IPS DF 4.7 (cell line): ENCODE measurements at regions not wholly inside any gene's neighbourhood (a gene's known extent, or its start where the extent isn't known, plus 50 kb on each side); places are given as distances from the start of the nearest gene placed in this dataset.
"Not testable (repeated sequence)": the region's sequence is repeated elsewhere in the genome, so short reads cannot be mapped to it uniquely, and the experiment has no call there.

Experiments
- DNase-seq: peaks from one replicate; pipeline ENCODE4 v3.0.0-alpha.2; 2013; ENCODE audit warnings: low spot score; ENCODE audit errors: extremely low read depth

GRCh38 chr2:187075199-187075635, 226.2 kb upstream of the ZSWIM2 start:
- no peak for DNase-seq

DNA sequence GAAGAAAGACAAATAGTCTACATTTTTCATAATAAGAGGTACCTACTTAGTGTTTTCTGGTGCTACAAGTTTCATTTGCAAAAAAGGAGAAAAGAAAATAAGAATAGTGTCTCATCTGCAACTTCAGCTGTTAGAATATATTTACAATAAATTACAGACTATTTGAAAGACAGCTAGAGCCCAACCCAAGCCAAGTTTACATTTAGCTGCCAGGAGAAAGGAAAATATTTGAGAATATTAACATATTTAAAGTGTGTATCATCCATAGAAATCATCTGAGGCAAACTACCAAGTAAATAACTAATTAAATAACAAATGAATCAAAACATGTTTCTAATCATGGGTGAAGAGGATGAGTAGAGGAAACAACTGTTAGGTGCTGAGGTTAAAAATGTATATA, 209.2 kb upstream of the ZSWIM2 start:
- DNase-seq: no peak

- DNase-seq: no peak
Observed at GRCh38 chr2:187057466-187057865, 208.5 kb upstream of the ZSWIM2 start.

DNA sequence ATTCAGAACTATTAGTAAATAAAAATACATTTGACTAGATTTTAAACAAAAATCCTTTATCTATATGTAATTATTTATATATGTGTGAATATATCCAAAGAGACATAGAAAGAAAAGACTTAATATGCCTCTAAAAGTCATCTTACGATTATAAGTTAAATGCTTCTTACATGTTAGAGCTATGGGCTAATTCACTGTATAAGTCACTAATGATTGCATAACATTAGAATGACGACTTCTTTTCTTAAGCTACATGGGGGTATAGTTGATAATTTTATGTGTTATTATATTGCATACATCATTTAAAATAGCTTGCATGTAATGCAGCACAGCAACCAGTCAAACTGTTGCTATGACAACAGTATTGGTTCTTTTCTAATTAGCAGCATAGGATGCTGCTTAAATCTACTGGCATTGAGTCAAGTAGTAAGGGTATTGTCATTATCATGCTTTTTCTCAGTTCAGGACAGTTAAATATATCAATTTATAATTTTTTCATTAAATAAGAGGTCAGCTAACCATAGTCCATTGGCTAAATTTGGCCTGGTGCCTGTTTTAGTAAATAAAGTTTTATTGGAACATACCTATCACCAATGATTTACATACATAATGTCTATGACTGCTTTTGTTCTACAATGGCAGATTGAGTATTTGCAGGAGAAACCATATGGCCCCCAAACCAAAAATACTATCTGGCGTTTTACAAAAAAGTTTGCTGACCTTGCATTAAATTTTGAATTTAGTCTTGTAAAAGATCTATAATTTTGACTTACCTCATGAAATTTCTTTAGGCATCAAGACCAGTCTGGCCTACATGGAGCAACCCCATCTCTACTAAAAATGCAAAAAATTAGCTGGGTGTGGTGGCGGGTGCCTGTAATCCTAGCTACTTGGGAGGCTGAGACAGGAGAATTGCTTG, 207.7 kb upstream of the ZSWIM2 start:
- no peak for DNase-seq

- DNase-seq: no peak
Observed at GRCh38 chr2:187055463-187055862, 206.5 kb upstream of the ZSWIM2 start.

- DNase-seq: no peak
Observed at GRCh38 chr2:187054501-187055319, 205.7 kb upstream of the ZSWIM2 start.

DNA sequence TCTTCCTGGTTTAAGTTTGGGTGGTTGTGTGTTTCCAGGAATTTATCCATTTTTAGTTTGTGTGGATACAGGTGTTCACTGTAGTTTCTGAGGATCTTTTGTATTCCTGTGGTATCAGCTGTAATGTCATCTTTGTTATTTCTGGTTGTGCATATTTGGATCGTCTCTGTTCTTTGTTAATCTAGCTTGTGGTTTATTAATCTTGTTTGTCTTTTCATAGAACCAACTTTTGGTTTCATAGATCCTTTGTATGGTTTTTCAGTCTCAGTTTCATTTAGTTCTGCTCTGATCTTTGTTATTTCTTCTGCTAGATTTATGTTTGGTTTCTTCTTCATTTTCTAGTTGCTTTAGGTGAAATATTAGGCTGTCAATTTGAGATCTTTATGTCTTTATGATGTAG, 202.4 kb upstream of the ZSWIM2 start:
- no peak for DNase-seq

DNA sequence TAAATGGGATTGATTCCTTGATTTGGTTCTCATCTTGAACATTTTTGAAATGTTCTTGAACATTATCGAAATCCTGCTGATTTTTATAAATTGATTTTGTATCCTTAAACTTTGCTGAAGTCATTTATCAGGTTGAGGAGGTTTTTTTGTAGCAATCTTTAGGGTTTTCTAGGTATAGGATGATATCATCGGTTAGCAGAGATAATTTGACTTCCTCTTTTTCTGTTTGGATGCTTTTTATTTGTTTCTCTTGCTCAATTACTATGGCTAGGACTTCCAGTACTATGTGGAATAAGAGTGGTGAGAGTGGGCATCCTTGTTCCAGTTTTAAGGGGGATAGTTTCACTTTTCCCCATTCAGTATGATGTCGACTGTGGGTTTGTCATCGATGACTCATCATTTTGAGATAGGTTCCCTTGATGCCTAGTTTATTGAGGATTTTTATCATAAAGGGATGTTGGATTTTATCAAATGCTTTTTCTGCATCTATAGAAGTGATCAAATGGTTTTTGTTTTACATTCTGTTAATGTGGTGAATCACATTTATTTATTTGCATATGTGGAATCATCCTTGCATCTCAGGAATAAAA, 201.5 kb upstream of the ZSWIM2 start:
- DNase-seq: no peak

- no peak for DNase-seq
Observed at GRCh38 chr2:187037310-187037709, 188.3 kb upstream of the ZSWIM2 start.

DNA sequence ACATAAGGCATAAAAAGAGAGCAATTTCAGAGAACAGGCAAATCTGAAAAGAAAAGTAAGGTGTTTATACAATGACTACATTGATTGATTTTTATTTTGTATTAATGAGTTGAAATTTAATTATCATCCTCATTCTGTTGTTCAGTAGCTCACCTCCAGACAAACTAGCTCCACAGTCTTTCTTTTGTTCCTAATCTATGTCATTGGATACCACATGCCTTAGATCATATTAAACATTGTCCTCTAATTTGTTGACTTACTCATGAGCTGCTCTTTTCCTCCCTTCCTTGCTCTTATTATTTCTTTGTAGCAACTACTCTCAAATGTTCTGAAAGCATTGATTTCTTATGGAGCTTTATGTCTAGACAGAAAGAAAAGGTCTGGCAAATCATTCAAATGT, 185.5 kb upstream of the ZSWIM2 start:
- DNase-seq: no peak

- no peak for DNase-seq
Observed at GRCh38 chr2:187024739-187025138, 175.8 kb upstream of the ZSWIM2 start.

- not testable (repeated sequence) for DNase-seq
Observed at GRCh38 chr2:187023996-187024395, 175.0 kb upstream of the ZSWIM2 start.

DNA sequence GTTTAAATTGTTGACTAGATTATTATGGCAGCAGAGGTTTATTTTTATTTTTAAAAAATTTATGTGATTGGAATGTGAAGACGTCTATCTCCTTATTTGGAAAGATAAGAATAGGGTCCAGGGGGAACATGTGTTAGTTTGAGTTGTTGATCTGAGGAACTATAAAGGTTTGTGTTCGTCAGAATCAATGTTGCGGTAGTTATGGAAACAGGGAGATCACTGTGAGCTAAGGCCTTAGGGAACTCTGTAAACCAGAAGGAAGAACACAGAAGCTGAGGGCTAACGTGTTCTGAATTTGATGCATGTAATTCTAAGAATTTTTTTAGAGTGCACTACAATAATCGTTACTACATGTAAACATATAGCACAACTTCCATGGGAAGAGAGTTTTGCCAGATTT, 168.5 kb upstream of the ZSWIM2 start:
- no peak for DNase-seq

DNA sequence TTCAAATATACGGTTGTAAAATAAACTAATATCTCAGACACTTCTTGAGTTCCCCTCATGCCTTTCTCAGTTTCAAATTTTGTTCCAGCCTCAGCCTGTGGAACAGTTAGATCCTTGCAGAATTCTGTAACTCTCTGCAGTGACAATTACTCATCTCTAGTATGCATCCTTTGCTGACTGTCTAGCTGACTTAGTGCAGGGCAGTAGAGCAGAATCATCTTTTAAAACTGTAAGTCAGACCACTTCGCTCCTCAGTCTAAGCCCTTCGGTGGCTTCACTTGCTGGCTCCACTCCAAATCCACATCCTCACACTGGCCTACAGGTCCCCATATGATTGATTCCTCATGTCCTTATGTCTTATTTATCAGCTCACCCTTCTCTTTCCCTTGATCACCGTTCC, 164.1 kb upstream of the ZSWIM2 start:
- no peak for DNase-seq

DNA sequence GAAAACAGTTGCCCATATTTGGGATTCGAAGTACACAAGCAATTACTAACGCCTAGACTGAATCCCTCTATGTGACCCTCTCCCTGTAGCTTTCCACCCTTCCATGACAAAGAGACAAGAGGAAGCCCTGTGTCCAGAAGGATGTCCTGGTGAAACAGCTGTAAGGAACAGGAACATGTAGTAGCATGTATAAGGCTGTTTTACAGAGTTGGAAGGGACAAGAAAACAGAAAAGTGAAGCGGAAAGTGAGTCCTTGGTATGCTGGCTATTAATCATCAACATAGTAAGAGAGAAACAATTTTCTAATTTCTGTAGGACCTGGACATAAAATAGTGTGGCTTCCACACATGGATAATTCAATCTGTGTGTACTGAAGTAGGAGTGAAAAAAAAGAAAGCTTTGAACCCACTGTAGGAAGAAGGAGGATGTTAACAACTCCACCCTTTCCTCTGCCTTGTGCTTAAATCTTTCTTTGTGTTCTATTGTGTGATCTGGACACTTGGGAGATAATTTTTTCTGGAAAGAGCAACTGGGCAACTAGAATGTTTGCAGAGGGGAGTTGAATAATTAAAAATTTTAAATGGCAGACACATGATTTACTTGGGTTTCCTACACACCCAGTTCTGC, 162.3 kb upstream of the ZSWIM2 start:
- DNase-seq: no peak

DNA sequence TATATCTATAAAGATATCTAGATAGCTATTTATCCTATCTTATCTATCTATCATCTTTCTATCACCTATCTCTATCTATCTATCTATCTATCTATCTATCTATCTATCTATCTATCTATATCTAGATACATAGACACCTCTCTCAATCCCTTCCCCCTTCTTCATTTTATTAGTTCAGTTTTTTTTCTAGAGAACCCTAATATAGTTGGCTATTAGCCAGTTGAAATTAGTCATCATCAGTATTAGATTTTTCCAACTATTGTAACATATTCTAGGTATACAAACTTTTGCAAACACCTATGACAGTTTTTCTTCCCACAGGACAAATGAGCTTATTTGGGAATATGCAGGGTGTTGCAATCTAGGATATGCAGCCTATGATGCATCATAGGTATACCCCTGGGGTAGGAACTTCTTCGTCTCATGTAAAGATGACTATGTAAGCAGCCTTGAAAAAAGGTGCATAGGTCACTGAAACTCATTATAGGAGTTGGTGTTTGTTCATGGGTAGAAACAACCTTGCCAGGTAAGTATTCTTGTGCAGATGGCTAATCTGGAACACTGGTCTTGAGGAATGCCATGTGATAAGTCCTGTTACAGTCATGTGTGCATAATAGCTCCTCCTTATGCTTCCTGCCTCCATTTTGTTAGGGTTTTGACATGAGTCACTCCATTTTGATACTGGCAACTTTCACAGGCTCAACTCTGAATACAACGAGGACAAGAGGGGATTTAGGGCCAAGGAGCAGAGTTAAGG, 160.7 kb upstream of the ZSWIM2 start:
- no peak for DNase-seq

DNA sequence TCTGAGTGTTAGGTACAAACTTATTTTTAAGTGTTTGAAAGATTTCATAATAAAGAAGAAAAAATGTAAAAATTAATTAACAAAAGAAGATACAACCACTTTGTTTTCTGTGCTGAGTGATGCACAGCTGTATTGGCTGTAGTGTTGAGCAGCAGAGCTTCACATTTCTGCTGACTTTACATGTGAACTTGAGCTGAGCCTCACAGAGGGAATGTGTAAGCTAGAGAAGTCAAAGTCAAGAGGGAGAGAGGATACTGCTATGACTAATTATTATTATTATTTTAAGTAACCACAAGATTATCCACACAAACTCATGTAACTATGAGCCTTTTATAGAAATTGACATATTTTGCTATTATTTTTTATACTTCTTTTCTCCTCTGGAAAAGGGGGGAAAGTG, 159.1 kb upstream of the ZSWIM2 start:
- no peak for DNase-seq

- no peak for DNase-seq
Observed at GRCh38 chr2:187003611-187004010, 154.6 kb upstream of the ZSWIM2 start.

GRCh38 chr2:187003038-187003554, 154.1 kb upstream of the ZSWIM2 start:
- no peak for DNase-seq

- no peak for DNase-seq
Observed at GRCh38 chr2:187002242-187002641, 153.3 kb upstream of the ZSWIM2 start.

- no peak for DNase-seq
Observed at GRCh38 chr2:187001248-187001647, 152.3 kb upstream of the ZSWIM2 start.
